Superior temporal gyrus (tissue), 1 donor: ENCODE measurements at regions not wholly inside any gene's neighbourhood (a gene's known extent, or its start where the extent isn't known, plus 50 kb on each side); places are given as distances from the start of the nearest gene placed in this dataset.

Experiments
- DNase-seq: peaks from one replicate; pipeline ENCODE4 v3.0.0-alpha.2; 2016; ENCODE audit errors: extremely low spot score

DNA sequence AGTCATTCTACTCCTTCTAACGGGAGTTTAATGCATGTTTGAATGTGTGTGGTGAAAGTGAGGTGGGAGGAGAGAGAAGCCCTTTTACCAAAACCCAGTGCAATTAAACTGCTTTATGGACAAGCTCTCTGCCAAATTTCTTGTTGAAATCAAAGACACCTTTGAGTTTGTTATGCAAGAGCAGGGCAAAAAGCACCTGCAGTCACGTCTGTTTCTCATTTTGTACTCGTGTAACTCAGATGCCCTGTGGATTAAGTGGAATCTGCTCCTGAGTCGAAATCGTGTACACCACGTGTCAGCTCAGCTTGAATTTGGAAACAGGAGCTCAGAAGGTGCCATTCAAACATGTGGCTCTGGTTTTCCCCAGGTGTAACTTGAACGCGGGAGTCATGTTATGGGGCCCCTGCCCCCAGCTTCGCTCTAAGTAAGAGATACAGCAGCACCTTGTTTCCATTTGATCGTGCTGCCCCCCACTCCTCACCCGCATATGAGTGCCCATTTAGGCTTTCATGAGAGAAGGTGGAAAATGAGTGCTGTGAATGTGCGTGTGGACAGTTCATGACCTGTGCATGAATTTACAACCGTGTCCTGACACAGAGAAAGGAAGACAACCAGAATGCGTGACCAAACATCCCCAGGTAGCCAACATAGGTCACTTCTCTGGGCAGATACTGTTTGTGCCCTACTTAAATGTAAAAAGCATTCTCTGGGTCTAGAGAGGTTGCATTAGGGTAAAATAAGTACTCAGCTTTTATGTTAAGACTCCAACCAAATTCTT lies 347.0 kb upstream of the SLC30A5 start:
- no peak for DNase-seq

- DNase-seq, result no peak
These were observed 346.3 kb upstream of the SLC30A5 start for GRCh38 chr5:68747521-68747920.

GRCh38 chr5:68748101-68748500 lies 345.7 kb upstream of the SLC30A5 start:
- DNase-seq, result no peak

GRCh38 chr5:68749077-68749476 lies 344.7 kb upstream of the SLC30A5 start:
- no peak for DNase-seq

- DNase-seq, result no peak
These were observed 344.2 kb upstream of the SLC30A5 start for GRCh38 chr5:68749631-68750030.

GRCh38 chr5:68751661-68752060 lies 342.2 kb upstream of the SLC30A5 start:
- no peak for DNase-seq

DNA sequence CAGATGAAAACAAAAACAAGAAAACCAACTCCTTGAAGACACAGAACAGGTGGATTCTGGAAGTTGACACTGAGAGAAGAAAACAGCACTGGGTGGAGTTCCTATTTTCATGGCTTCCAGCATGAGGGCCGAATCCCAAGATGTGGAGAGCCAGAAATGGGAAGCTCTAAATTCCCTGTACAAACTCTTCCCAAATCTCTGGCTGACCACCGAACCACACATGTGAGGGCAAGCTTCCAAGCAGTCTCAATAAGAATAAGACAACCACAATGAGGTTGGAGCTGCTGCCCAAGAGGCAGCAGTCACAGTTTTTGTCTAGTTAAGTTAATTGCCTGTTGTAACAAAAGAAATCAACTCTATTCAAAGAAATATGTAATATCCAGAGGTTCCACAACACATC lies 339.3 kb upstream of the SLC30A5 start:
- no peak for DNase-seq

DNA sequence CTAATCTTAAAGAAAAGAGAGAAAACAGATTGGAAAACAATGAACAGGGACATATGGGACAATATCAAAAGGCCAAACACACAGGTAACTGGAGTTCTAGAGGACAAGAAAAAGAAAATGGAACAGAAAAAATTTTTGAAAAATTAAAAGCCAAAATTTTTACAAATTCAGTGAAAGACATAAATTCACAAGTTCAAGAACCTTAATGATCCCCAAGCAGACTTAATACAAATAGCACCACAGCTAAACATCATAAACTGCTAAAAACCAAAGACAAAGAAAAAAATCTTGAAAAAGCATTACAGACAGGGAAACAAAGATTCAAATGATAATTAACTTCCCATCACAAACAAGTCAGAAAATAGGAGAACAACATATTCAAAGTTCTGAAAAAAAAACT lies 338.5 kb upstream of the SLC30A5 start:
- DNase-seq, result no peak

DNA sequence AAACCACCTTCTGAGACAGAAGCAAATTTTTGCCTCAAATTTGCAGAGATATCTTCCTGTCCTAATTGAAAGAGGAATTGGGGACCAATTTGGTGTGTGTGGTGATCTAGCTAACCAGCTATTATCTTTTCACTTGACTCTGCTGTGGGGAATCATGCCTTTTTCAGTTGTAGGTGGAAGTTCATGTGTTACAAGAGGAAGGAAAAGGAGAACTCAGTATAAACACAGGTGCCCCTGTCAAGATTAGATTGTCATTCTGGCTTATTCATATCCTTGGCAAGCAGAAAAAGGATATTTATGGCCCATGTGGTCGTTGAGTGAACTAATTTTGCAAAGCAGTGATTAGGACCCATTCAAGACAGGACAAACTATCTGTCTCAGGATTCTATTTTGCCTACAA lies 336.8 kb upstream of the SLC30A5 start:
- no peak for DNase-seq

- no peak for DNase-seq
These were observed 336.1 kb upstream of the SLC30A5 start for GRCh38 chr5:68757626-68758212.

- no peak for DNase-seq
These were observed 334.2 kb upstream of the SLC30A5 start for GRCh38 chr5:68759593-68759992.

GRCh38 chr5:68762201-68762600 lies 331.6 kb upstream of the SLC30A5 start:
- no peak for DNase-seq

GRCh38 chr5:68766952-68767464 lies 326.8 kb upstream of the SLC30A5 start:
- no peak for DNase-seq

GRCh38 chr5:68770551-68770950 lies 323.3 kb upstream of the SLC30A5 start:
- DNase-seq, result no peak

GRCh38 chr5:68771221-68771620 lies 322.6 kb upstream of the SLC30A5 start:
- DNase-seq, result no peak

DNA sequence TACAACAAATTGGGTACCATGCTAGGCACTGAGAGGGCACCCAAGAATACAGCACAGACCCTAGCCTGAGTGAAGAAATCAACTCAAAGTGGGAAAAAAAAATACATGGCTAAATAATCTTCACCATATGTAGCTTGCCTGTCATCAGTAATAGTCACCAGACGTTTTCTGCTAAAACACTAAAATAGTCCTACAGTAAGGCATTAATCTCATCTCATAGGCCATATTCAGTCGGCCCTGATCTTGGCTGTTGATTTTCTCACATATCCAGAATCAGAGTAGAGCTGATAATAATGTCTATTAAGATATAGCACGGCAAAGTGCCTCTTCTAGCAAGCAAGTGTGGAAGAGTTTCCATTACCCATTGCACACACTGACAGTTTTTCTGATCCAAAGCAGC lies 322.1 kb upstream of the SLC30A5 start:
- DNase-seq, result no peak

GRCh38 chr5:68776381-68776780 lies 317.4 kb upstream of the SLC30A5 start:
- DNase-seq, result no peak

DNA sequence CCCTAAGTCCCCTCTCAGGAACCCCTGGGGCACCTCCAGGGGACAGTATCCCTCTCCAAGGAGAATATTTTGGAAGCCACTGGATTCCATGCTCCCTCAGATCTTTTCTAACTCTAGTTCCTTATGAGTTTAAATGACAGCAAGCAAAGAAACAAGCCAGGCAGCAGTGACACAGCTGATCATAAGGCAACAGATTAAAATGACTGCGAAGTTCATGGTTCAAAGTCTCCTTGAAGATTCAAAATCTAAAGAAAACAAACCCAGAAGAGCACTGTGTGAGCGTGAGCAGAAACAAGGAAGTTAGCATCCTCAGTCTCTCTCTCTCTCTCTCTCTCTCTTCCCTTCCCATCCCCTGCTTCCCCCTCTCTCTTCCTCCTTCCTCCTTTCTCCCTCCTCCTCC lies 316.7 kb upstream of the SLC30A5 start:
- no peak for DNase-seq

DNA sequence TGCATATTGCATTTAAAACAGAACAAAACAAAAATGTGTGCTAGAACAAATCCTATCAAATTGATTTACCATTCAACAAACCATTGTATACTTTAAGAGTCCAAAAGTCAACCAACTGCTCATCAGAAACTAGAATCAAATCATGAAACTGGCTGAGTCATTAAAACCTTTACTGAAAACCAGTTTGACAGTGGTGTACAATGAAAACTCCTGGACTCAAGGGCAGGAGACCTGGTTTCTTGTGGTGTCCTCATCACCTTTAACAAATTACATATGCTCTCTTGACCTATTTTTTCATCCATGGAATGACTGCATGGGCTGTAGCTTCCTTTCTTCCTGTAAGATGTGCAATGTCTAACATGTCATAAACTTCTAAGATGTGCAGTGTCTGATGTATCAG lies 315.3 kb upstream of the SLC30A5 start:
- DNase-seq, result no peak

GRCh38 chr5:68780299-68780955 lies 313.4 kb upstream of the SLC30A5 start:
- no peak for DNase-seq

- no peak for DNase-seq
These were observed 300.7 kb upstream of the SLC30A5 start for GRCh38 chr5:68793074-68793473.

GRCh38 chr5:68793993-68794392 lies 299.8 kb upstream of the SLC30A5 start:
- no peak for DNase-seq

DNA sequence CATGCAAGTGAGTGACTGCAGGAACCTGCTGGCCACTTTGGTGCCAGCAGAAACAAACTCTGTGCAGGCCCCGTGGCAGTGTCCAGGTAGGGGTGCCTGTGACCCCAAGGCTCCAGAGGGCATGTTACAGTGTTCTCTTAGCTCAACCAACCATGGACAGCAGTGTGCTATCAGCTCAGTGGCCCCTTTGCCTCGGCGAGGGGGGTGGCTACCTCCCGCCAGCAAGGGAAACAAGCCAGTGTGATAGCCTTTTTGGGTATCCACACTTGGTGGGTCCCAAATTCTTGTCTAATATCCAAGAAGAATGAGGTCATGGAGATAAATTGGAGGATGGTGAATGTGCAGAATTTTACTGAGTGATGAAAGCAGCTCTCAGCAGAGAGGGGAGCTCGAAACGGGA lies 298.6 kb upstream of the SLC30A5 start:
- no peak for DNase-seq
